Liver (tissue), 6 donors: ENCODE measurements at regions not wholly inside any gene's neighbourhood (a gene's known extent, or its start where the extent isn't known, plus 50 kb on each side); places are given as distances from the start of the nearest gene placed in this dataset.
A peak's percentile ranks its signal among the peaks of the same experiment; 100 is the strongest.
"Not testable (repeated sequence)": the region's sequence is repeated elsewhere in the genome, so short reads cannot be mapped to it uniquely, and the experiment has no call there.

Experiments used
- DNase-seq: peaks from one replicate; pipeline ENCODE4 v3.0.0-alpha.2; 2017; ENCODE audit warnings: low spot score
- H3K27ac ChIP-seq, 2 donors: one replicate each; pipeline ENCODE4 v1.7.0; 2013; ENCODE audit warnings: inconsistent platforms in 2 of 2, low read length in 2 of 2, control low read depth in 1 of 2, low read depth in 1 of 2, mild to moderate bottlenecking in 1 of 2
- H3K27me3 ChIP-seq, 4 donors: one replicate each; pipeline versions ENCODE4 v1.6.1 to v1.7.0; 2013; ENCODE audit warnings: low read length in 3 of 4, inconsistent platforms in 1 of 4, mild to moderate bottlenecking in 1 of 4, moderate library complexity in 1 of 4; ENCODE audit not compliant: control insufficient read depth in 4 of 4, insufficient read depth in 4 of 4
- H3K36me3 ChIP-seq, 4 donors: one replicate each; pipeline versions ENCODE4 v1.6.1 to v1.7.0; 2013; ENCODE audit warnings: low read length in 3 of 4, mild to moderate bottlenecking in 3 of 4, low read depth in 1 of 4, moderate library complexity in 1 of 4; ENCODE audit not compliant: control insufficient read depth in 4 of 4, insufficient read depth in 3 of 4
- H3K4me1 ChIP-seq, 4 donors: one replicate each; pipeline versions ENCODE4 v1.6.1 to v1.7.0; 2013; ENCODE audit warnings: low read length in 3 of 4, mild to moderate bottlenecking in 3 of 4, moderate library complexity in 1 of 4; ENCODE audit not compliant: control insufficient read depth in 4 of 4, insufficient read depth in 4 of 4
- H3K4me3 ChIP-seq, 3 donors: one replicate each; pipeline versions ENCODE4 v1.6.1 to v1.7.0; 2013; ENCODE audit warnings: low read length in 3 of 3, control low read depth in 1 of 3, low read depth in 1 of 3, mild to moderate bottlenecking in 1 of 3
- H3K9ac ChIP-seq, 2 donors: one replicate each; pipeline ENCODE4 v1.7.0; 2013; ENCODE audit warnings: low read length in 2 of 2, mild to moderate bottlenecking in 2 of 2, moderate library complexity in 2 of 2, control low read depth in 1 of 2, low read depth in 1 of 2
- H3K9me3 ChIP-seq, 4 donors: one replicate each; pipeline versions ENCODE4 v1.6.1 to v1.7.0; 2013; ENCODE audit warnings: low read length in 3 of 4; ENCODE audit not compliant: control insufficient read depth in 4 of 4
- REST ChIP-seq: IDR thresholded peaks from 2 replicates; pipeline ENCODE4 v1.6.1; 2016; ENCODE audit warnings: antibody characterized with exemption, mild to moderate bottlenecking
- WGBS: extraction: QIAGEN DNeasy Blood & Tissue Kit; methylation state at CpG from one replicate; pipeline ENCODE4 v1.1.7; 2013; 5-methylcytosine and 5-hydroxymethylcytosine counted together
- donor health status: healthy.
- donor health status: healthy.
- donor health status: healthy.

- not testable (repeated sequence) for H3K27me3 ChIP-seq, DNase-seq, H3K9ac ChIP-seq, H3K4me1 ChIP-seq, H3K36me3 ChIP-seq, H3K9me3 ChIP-seq, H3K4me3 ChIP-seq, H3K27ac ChIP-seq
- 82% methylated on average over 4 of the region's 4 CpGs for WGBS
Observed at GRCh38 chr1:146883190-146883589, 54.9 kb upstream of the NBPF12 start.

- 71% methylated on average over 5 of the region's 8 CpGs for WGBS
- not testable (repeated sequence) for H3K9me3 ChIP-seq, H3K27ac ChIP-seq, H3K27me3 ChIP-seq, DNase-seq, H3K9ac ChIP-seq, H3K4me1 ChIP-seq, H3K4me3 ChIP-seq, H3K36me3 ChIP-seq
Observed at GRCh38 chr1:146881096-146881495, 57.0 kb upstream of the NBPF12 start.

- H3K9ac ChIP-seq, H3K9me3 ChIP-seq, DNase-seq, H3K4me1 ChIP-seq, H3K27me3 ChIP-seq, H3K27ac ChIP-seq, H3K4me3 ChIP-seq, H3K36me3 ChIP-seq: not testable (repeated sequence)
- 69% methylated on average over 3 of the region's 3 CpGs for WGBS
Observed at GRCh38 chr1:146863799-146864319, 74.3 kb upstream of the NBPF12 start.

GRCh38 chr1:146853147-146853546 lies 85.0 kb upstream of the NBPF12 start:
- not testable (repeated sequence) for H3K9me3 ChIP-seq, H3K4me1 ChIP-seq, H3K9ac ChIP-seq, DNase-seq, H3K36me3 ChIP-seq, H3K27ac ChIP-seq, H3K4me3 ChIP-seq, H3K27me3 ChIP-seq
- WGBS, result 57% methylated on average over 8 of the region's 9 CpGs
- peak; percentile 26 for TF ChIP-seq REST

GRCh38 chr1:146850352-146850889 lies 87.7 kb upstream of the NBPF12 start:
- not testable (repeated sequence) for H3K27ac ChIP-seq, H3K4me3 ChIP-seq, H3K36me3 ChIP-seq, H3K9me3 ChIP-seq, H3K4me1 ChIP-seq, H3K9ac ChIP-seq, H3K27me3 ChIP-seq, DNase-seq
- 81% methylated on average over 6 of the region's 6 CpGs for WGBS

GRCh38 chr1:146838725-146839124 lies 99.4 kb upstream of the NBPF12 start:
- H3K27me3 ChIP-seq, H3K27ac ChIP-seq, DNase-seq, H3K36me3 ChIP-seq, H3K4me1 ChIP-seq, H3K9ac ChIP-seq, H3K4me3 ChIP-seq, H3K9me3 ChIP-seq: not testable (repeated sequence)
- no CpG with 5 or more reads among the region's 1 CpG for WGBS

GRCh38 chr1:146826957-146827356 lies 111.2 kb upstream of the NBPF12 start:
- H3K36me3 ChIP-seq, H3K9ac ChIP-seq, H3K9me3 ChIP-seq, H3K4me3 ChIP-seq, H3K4me1 ChIP-seq, DNase-seq, H3K27ac ChIP-seq, H3K27me3 ChIP-seq: not testable (repeated sequence)
- no CpG with 5 or more reads among the region's 1 CpG for WGBS
